ENCODE measurements at regions not wholly inside any gene's neighbourhood (a gene's known extent, or its start where the extent isn't known, plus 50 kb on each side); places are given as distances from the start of the nearest gene placed in this dataset.

- H3K27ac Mint-ChIP-seq = no peak overlapping the region
- H3K4me1 ChIP-seq (ENCODE audit: control insufficient read depth, insufficient read depth, low read length) = no peaks in the 10 kb centered on the region
- no peaks in the 10 kb centered on the region for H3K9me3 ChIP-seq (ENCODE audit: control insufficient read depth, low read length)
- no peak overlapping the region for H3K4me3 Mint-ChIP-seq
- no peak for DNase-seq
- no peak overlapping the region for H3K4me3 ChIP-seq (ENCODE audit: low read length)
- peaks cover 2% of the 10 kb centered on the region for H3K4me1 Mint-ChIP-seq
- no peaks in the 10 kb centered on the region for H3K27me3 ChIP-seq (ENCODE audit: control insufficient read depth, insufficient read depth, low read length, poor library complexity, severe bottlenecking)
- H3K27ac ChIP-seq (ENCODE audit: low read depth, low read length) = no peak overlapping the region
- H3K9me3 Mint-ChIP-seq = no peaks in the 10 kb centered on the region
- H3K36me3 ChIP-seq (ENCODE audit: control insufficient read depth, insufficient read depth, low read length) = no peaks in the 10 kb centered on the region
- TF ChIP-seq CTCF (conservative IDR thresholded peaks at IDR 0.05) = no peak
- WGBS, 2 experiments (ENCODE audit: insufficient coverage in 1 of 2, insufficient read length in 1 of 2) = 84% methylated on average over 4 of the region's 4 CpGs; no CpG with 5 or more reads in 1 of the 2 experiments
- H3K27me3 Mint-ChIP-seq (ENCODE audit: insufficient read depth) = no peaks in the 10 kb centered on the region
- peaks cover 4% of the 10 kb centered on the region for H3K36me3 Mint-ChIP-seq (ENCODE audit: low read depth)
- H3K9ac ChIP-seq (ENCODE audit: extremely low read depth, low read length, poor library complexity, severe bottlenecking) = no peak overlapping the region
These were observed 515.5 kb downstream of the ZNF385D start for GRCh38 chr3:21235491-21235890.

GRCh38 chr3:21234933-21235332 lies 516.1 kb downstream of the ZNF385D start:
- Mint-ChIP-seq H3K4me1 (peaks cover 1% of the 10 kb centered on the region), H3K9me3 (no peaks in the 10 kb centered on the region), H3K27ac (no peak overlapping the region), H3K4me3 (no peak overlapping the region), H3K27me3 (ENCODE audit: insufficient read depth) (no peaks in the 10 kb centered on the region), H3K36me3 (ENCODE audit: low read depth) (peaks cover 4% of the 10 kb centered on the region)
- Histone ChIP-seq H3K9me3 (ENCODE audit: control insufficient read depth, low read length) (no peaks in the 10 kb centered on the region), H3K36me3 (ENCODE audit: control insufficient read depth, insufficient read depth, low read length) (no peaks in the 10 kb centered on the region), H3K9ac (ENCODE audit: extremely low read depth, low read length, poor library complexity, severe bottlenecking) (no peak overlapping the region), H3K27me3 (ENCODE audit: control insufficient read depth, insufficient read depth, low read length, poor library complexity, severe bottlenecking) (no peaks in the 10 kb centered on the region), H3K4me3 (ENCODE audit: low read length) (no peak overlapping the region), H3K4me1 (ENCODE audit: control insufficient read depth, insufficient read depth, low read length) (no peaks in the 10 kb centered on the region), H3K27ac (ENCODE audit: low read depth, low read length) (no peak overlapping the region)
- WGBS, 2 experiments (ENCODE audit: insufficient coverage in 1 of 2, insufficient read length in 1 of 2) = 90% methylated on average over 1 of the region's 1 CpG; no CpG with 5 or more reads in 1 of the 2 experiments
- TF ChIP-seq CTCF (conservative IDR thresholded peaks at IDR 0.05) = no peak
- no peak for DNase-seq

DNA sequence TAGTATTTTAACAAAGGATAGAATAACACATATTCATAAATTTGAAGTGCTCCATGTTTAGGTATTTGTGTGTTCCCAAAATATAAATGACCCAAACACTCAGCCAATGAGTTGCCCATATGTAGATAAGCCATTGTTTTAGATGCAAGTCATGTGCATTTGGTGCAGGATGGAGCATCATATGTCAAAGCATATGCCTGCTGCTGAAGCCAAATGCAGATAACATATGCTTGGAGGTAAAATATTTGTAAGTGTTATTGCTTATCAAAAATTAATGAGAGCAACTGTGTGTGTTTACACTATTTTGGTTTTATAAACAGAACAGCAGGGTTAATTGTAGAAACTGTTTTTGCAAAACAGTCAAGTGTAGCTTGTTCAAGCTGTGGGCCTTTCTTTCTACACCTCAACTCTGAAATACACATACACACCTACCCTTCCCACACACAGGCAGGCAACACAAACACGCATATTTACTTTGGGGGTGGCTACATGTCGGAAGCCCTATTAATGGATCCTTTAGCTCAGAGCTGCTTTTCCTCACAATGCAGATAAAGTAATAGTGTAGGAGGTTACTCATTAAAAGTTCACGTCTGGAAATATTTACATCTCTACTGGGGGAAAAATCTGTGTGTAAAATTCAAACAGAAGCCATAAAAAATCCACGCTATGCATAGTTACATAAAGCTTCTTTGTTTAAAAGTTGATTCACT lies 521.4 kb downstream of the ZNF385D start:
- no peak for TF ChIP-seq CTCF (conservative IDR thresholded peaks at IDR 0.05)
- Histone ChIP-seq H3K27ac (ENCODE audit: low read depth, low read length) (no peak overlapping the region), H3K9ac (ENCODE audit: extremely low read depth, low read length, poor library complexity, severe bottlenecking) (no peak overlapping the region), H3K4me1 (ENCODE audit: control insufficient read depth, insufficient read depth, low read length) (no peaks in the 10 kb centered on the region), H3K9me3 (ENCODE audit: control insufficient read depth, low read length) (peaks cover 3% of the 10 kb centered on the region), H3K4me3 (ENCODE audit: low read length) (no peak overlapping the region), H3K27me3 (ENCODE audit: control insufficient read depth, insufficient read depth, low read length, poor library complexity, severe bottlenecking) (no peaks in the 10 kb centered on the region), H3K36me3 (ENCODE audit: control insufficient read depth, insufficient read depth, low read length) (no peaks in the 10 kb centered on the region)
- WGBS, 2 experiments (ENCODE audit: insufficient coverage in 1 of 2, insufficient read length in 1 of 2) = 93 to 96% methylated on average over 2 to 4 of the region's 4 CpGs
- Mint-ChIP-seq H3K4me3 (no peak overlapping the region), H3K27ac (no peak overlapping the region), H3K27me3 (ENCODE audit: insufficient read depth) (no peaks in the 10 kb centered on the region), H3K36me3 (ENCODE audit: low read depth) (peaks cover 31% of the 10 kb centered on the region), H3K9me3 (peaks cover 18% of the 10 kb centered on the region), H3K4me1 (peaks cover 8% of the 10 kb centered on the region)
- DNase-seq = no peak

Data from endodermal cell (in vitro differentiated cells).